OCI-LY7 (cell line): ENCODE measurements at regions not wholly inside any gene's neighbourhood (a gene's known extent, or its start where the extent isn't known, plus 50 kb on each side); places are given as distances from the start of the nearest gene placed in this dataset.

Experiments
- BruUV-seq: library from RNA; stranded (reverse); fragments of 400-500 nt; replicated peaks from 2 replicates; lab custom pipeline; 2021; lab: Mats Ljungman, UMichigan
- CTCF ChIA-PET: fragments of 300-600 bp; sonication (Branson Sonifier 250); formaldehyde crosslinking; loops from one replicate; lab custom pipeline; 2022; ENCODE audit warnings: antibody characterized with exemption; ENCODE audit not compliant: unreplicated experiment; lab: Charles Lee
- POLR2A ChIA-PET: fragments of 300-600 bp; sonication (Branson Sonifier 250); formaldehyde crosslinking; loops from one replicate; lab custom pipeline; 2022; ENCODE audit warnings: antibody characterized with exemption; lab: Charles Lee
- DNase-seq: peaks from one replicate; pipeline ENCODE4 v3.0.0-alpha.2; 2015; ENCODE audit warnings: low spot score
- H2AFZ ChIP-seq: fragments of 200-600 bp; sonication (generic), shearing (Covaris generic); 2 replicates; pipeline ENCODE4 v1.6.1; 2014; ENCODE audit warnings: mild to moderate bottlenecking, antibody characterized with exemption, low read length, moderate library complexity
- H3K27ac ChIP-seq: fragments of 200-600 bp; sonication (generic); 2 replicates; pipeline ENCODE4 v1.5.1; 2014; ENCODE audit warnings: mixed run types, low read depth, mild to moderate bottlenecking, moderate library complexity, low read length, inconsistent platforms; ENCODE audit not compliant: poor library complexity, severe bottlenecking
- H3K36me3 ChIP-seq: fragments of 200-600 bp; sonication (generic); 2 replicates; pipeline ENCODE4 v1.6.1; 2014; ENCODE audit warnings: mild to moderate bottlenecking, antibody characterized with exemption, low read length, moderate library complexity, mixed read lengths; ENCODE audit not compliant: insufficient read depth
- H3K4me1 ChIP-seq: fragments of 200-600 bp; sonication (generic); 2 replicates; pipeline ENCODE4 v1.5.1; 2014; ENCODE audit warnings: mild to moderate bottlenecking, low read length; ENCODE audit not compliant: insufficient read depth, poor library complexity, severe bottlenecking
- H3K4me2 ChIP-seq: fragments of 200-600 bp; sonication (generic); 2 replicates; pipeline ENCODE4 v1.6.1; 2014; ENCODE audit warnings: mild to moderate bottlenecking, low read length
- H3K4me3 ChIP-seq: fragments of 200-600 bp; sonication (generic); 2 replicates; pipeline ENCODE4 v1.5.1; 2014; ENCODE audit warnings: mild to moderate bottlenecking, low read depth, low read length; ENCODE audit not compliant: poor library complexity, severe bottlenecking
- H3K79me2 ChIP-seq: fragments of 200-600 bp; sonication (generic); 2 replicates; pipeline ENCODE4 v1.6.1; 2016; ENCODE audit warnings: low read depth, mild to moderate bottlenecking, low read length, moderate library complexity, mixed read lengths; ENCODE audit not compliant: insufficient read depth
- H3K9me2 ChIP-seq: fragments of 200-600 bp; sonication (generic); 2 replicates; pipeline ENCODE4 v1.6.1; 2016; ENCODE audit warnings: mild to moderate bottlenecking, low read length, mixed read lengths; ENCODE audit not compliant: insufficient read depth
- H3K9me3 ChIP-seq: fragments of 200-600 bp; sonication (generic); 2 replicates; pipeline ENCODE4 v1.6.1; 2014; ENCODE audit warnings: mild to moderate bottlenecking, mixed run types, low read length, mixed read lengths
- H4K20me1 ChIP-seq: fragments of 200-600 bp; sonication (generic); 2 replicates; pipeline ENCODE4 v1.6.1; 2014; ENCODE audit warnings: mild to moderate bottlenecking, antibody characterized with exemption, low read length, moderate library complexity, mixed read lengths; ENCODE audit not compliant: insufficient read depth
- CTCF ChIP-seq: fragments of 200-600 bp; sonication (generic); conservative IDR thresholded peaks from 2 replicates; pipeline ENCODE4 v1.5.1; 2014; ENCODE audit warnings: mild to moderate bottlenecking, antibody characterized with exemption, low read length, moderate library complexity, mixed read lengths
- EZH2phosphoT487 ChIP-seq: fragments of 200-600 bp; sonication (generic); IDR thresholded peaks from 2 replicates; pipeline ENCODE4 v1.6.1; 2018; ENCODE audit warnings: low read depth, borderline replicate concordance, mild to moderate bottlenecking, mixed run types, antibody characterized with exemption, low read length, moderate library complexity, mixed read lengths
- intact Hi-C: fragments of 100-400 bp; cut with micrococcal nuclease; formaldehyde crosslinking; loops from one replicate; pipeline ENCODE4 v1.10.0; 2022; ENCODE audit not compliant: unreplicated experiment

DNA sequence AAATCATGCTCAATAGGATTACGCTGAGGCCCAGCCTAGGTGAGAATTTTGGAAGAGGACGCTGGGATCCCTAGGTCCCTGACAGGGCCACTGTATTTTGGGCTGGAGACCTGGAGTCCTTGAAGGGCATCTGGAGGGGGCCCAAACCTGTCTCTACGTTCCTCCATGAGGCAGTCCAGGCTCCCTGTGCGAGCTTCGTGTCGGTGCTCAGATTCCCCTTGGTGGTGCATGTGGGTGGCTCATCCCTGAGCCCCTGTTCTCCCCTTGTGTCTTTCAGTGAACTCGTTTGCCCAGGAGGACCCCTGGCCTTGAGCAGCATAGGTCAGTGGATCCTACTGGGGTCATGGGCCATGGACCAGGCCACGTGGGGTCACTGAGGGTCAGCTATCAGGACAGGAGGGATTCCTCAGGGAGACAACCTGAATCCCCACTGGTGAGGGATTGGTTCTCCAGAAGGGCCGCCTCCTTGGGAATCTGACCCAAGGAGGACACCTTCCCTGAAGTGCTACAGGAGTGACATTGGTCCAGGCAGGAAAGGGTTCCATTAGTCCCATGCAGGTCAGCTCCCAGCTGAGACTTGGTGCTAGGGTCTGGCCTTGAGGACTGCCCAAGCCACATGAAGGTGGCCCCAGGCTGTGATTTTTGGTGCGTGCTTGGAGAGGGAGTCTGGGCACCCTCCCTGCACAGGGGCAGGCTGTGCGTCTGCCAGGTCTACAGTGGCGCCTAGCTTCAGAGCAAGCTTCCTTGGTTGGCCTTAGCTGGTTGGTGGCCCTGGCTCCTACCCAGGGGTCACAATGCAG lies 229.8 kb downstream of the SNRPN start:
- BruUV-seq: no TSS peak
- H3K36me3 ChIP-seq: no peaks in the 10 kb centered on the region
- TF ChIP-seq EZH2phosphoT487 (no peak), CTCF (no peak)
- H3K4me1 ChIP-seq: no peaks in the 10 kb centered on the region
- ChIA-PET POLR2A (no interaction called here), CTCF (no interaction called here)
- no peaks in the 10 kb centered on the region for H3K79me2 ChIP-seq
- no peak overlapping the region for H2AFZ ChIP-seq
- no peak overlapping the region for H3K4me2 ChIP-seq
- no peaks in the 10 kb centered on the region for H4K20me1 ChIP-seq
- no peaks in the 10 kb centered on the region for H3K9me2 ChIP-seq
- no peak for DNase-seq
- no peaks in the 10 kb centered on the region for H3K9me3 ChIP-seq
- no peak overlapping the region for H3K4me3 ChIP-seq
- intact Hi-C loops: no loop called here
- no peak overlapping the region for H3K27ac ChIP-seq

DNA sequence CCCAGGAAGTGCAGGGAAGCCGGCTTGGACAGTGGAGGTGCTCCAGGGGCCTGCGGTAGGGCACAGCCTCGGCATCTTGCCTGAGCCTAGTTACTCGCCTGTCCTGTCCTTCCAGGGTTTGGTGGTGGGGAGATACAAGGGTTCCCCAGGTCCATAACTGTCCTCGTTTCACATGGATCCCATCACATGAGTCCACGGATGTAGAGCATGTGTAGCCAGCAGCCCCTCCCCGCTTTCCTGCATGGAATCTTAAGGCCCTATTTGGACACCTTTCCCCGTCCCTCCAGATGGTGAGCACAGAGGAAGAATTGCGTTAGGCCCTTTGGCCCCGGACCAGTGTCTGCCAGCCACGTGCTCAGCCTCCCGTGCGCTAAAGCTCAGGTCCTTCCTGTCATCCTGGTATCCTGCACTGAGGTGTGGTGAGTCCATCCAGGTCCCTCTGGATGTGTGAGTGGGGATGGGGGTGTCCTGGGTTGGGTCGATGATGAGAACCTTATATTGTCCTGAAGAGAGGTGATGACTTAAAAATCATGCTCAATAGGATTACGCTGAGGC lies 230.4 kb downstream of the SNRPN start:
- BruUV-seq: no TSS peak
- intact Hi-C loops: no loop called here
- ChIA-PET CTCF (no interaction called here), POLR2A (no interaction called here)
- DNase-seq: no peak
- Histone ChIP-seq H4K20me1 (no peaks in the 10 kb centered on the region), H3K4me1 (no peaks in the 10 kb centered on the region), H3K9me2 (no peaks in the 10 kb centered on the region), H3K9me3 (no peaks in the 10 kb centered on the region), H3K36me3 (no peaks in the 10 kb centered on the region), H3K4me2 (no peak overlapping the region), H3K27ac (no peak overlapping the region), H2AFZ (no peak overlapping the region), H3K4me3 (no peak overlapping the region), H3K79me2 (no peaks in the 10 kb centered on the region)
- TF ChIP-seq EZH2phosphoT487 (no peak), CTCF (no peak)

GRCh38 chr15:25185791-25186190 lies 231.0 kb downstream of the SNRPN start:
- H2AFZ ChIP-seq: no peak overlapping the region
- DNase-seq: no peak
- ChIA-PET CTCF (no interaction called here), POLR2A (no interaction called here)
- H3K4me1 ChIP-seq: no peaks in the 10 kb centered on the region
- no TSS peak for BruUV-seq
- H3K9me3 ChIP-seq: no peaks in the 10 kb centered on the region
- H3K9me2 ChIP-seq: no peaks in the 10 kb centered on the region
- no peak overlapping the region for H3K27ac ChIP-seq
- no peaks in the 10 kb centered on the region for H3K79me2 ChIP-seq
- no peaks in the 10 kb centered on the region for H4K20me1 ChIP-seq
- intact Hi-C loops: no loop called here
- no peak overlapping the region for H3K4me2 ChIP-seq
- no peaks in the 10 kb centered on the region for H3K36me3 ChIP-seq
- H3K4me3 ChIP-seq: no peak overlapping the region
- no peak for TF ChIP-seq EZH2phosphoT487
- TF ChIP-seq CTCF: no peak
